Stimulated activated CD4-positive, alpha-beta T cell treated with anti-CD3 and anti-CD28 coated beads, Interleukin-1b, Interleukin-23, amount 100 ng/mL, for 4 hours (primary cell): ENCODE measurements at regions not wholly inside any gene's neighbourhood (a gene's known extent, or its start where the extent isn't known, plus 50 kb on each side); places are given as distances from the start of the nearest gene placed in this dataset.

Experiments used
- DNase-seq, 2 donors: peaks; one replicate each; pipeline ENCODE4 v3.0.0-alpha.2; 2020; ENCODE audit warnings: low read depth in 2 of 2

GRCh38 chr12:126185025-126185424, 1119.8 kb downstream of the AACS start:
- DNase-seq = no peak

- DNase-seq = no peak
Observed at GRCh38 chr12:126189856-126190255, 1124.6 kb downstream of the AACS start.

- DNase-seq = no peak
Observed at GRCh38 chr12:126191031-126191891, 1126.0 kb downstream of the AACS start.

- DNase-seq = no peak
Observed at GRCh38 chr12:126191949-126192348, 1126.7 kb downstream of the AACS start.

- DNase-seq = no peak
Observed at GRCh38 chr12:126193190-126193589, 1128.0 kb downstream of the AACS start.

- DNase-seq = no peak
Observed at GRCh38 chr12:126196263-126196662, 1131.0 kb downstream of the AACS start.

- no peak for DNase-seq
Observed at GRCh38 chr12:126198516-126198915, 1133.3 kb downstream of the AACS start.

GRCh38 chr12:126198966-126199692, 1133.9 kb downstream of the AACS start:
- DNase-seq = no peak

- no peak for DNase-seq
Observed at GRCh38 chr12:126201981-126202537, 1136.8 kb downstream of the AACS start.

- DNase-seq = no peak
Observed at GRCh38 chr12:126204326-126204725, 1139.1 kb downstream of the AACS start.

GRCh38 chr12:126210026-126210425, 1144.8 kb downstream of the AACS start:
- DNase-seq = no peak

- DNase-seq = no peak
Observed at GRCh38 chr12:126210448-126210847, 1145.2 kb downstream of the AACS start.

- DNase-seq = no peak
Observed at GRCh38 chr12:126212824-126213223, 1147.6 kb downstream of the AACS start.

- no peak for DNase-seq
Observed at GRCh38 chr12:126218697-126219096, 1153.5 kb downstream of the AACS start.

GRCh38 chr12:126219139-126219538, 1153.9 kb downstream of the AACS start:
- no peak for DNase-seq

- DNase-seq = no peak
Observed at GRCh38 chr12:126219654-126220279, 1154.5 kb downstream of the AACS start.

- no peak for DNase-seq
Observed at GRCh38 chr12:126224032-126224431, 1158.8 kb downstream of the AACS start.

- no peak for DNase-seq
Observed at GRCh38 chr12:126228936-126229335, 1163.7 kb downstream of the AACS start.

- DNase-seq = no peak
Observed at GRCh38 chr12:126232711-126233110, 1167.5 kb downstream of the AACS start.

- DNase-seq = no peak
Observed at GRCh38 chr12:126233625-126234024, 1168.4 kb downstream of the AACS start.

- DNase-seq = no peak
Observed at GRCh38 chr12:126243814-126244440, 1178.7 kb downstream of the AACS start.

GRCh38 chr12:126247936-126248335, 1182.7 kb downstream of the AACS start:
- DNase-seq = no peak
